ENCODE measurements at regions not wholly inside any gene's neighbourhood (a gene's known extent, or its start where the extent isn't known, plus 50 kb on each side); places are given as distances from the start of the nearest gene placed in this dataset.
A peak's percentile ranks its signal among the peaks of the same experiment; 100 is the strongest.

- TF ChIP-seq, protein P1, sequence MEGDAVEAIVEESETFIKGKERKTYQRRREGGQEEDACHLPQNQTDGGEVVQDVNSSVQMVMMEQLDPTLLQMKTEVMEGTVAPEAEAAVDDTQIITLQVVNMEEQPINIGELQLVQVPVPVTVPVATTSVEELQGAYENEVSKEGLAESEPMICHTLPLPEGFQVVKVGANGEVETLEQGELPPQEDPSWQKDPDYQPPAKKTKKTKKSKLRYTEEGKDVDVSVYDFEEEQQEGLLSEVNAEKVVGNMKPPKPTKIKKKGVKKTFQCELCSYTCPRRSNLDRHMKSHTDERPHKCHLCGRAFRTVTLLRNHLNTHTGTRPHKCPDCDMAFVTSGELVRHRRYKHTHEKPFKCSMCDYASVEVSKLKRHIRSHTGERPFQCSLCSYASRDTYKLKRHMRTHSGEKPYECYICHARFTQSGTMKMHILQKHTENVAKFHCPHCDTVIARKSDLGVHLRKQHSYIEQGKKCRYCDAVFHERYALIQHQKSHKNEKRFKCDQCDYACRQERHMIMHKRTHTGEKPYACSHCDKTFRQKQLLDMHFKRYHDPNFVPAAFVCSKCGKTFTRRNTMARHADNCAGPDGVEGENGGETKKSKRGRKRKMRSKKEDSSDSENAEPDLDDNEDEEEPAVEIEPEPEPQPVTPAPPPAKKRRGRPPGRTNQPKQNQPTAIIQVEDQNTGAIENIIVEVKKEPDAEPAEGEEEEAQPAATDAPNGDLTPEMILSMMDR (IDR thresholded peaks at IDR 0.05; ENCODE audit: insufficient read depth, low read length): peak; percentile 76
- no peak for TF ChIP-seq GABPA (IDR thresholded peaks at IDR 0.05; ENCODE audit: low read depth)
- Histone ChIP-seq H3K4me3 (replicated peaks; ENCODE audit: insufficient read depth, low read length) (no peak overlapping the region), H3K27me3 (ENCODE audit: insufficient read depth, poor library complexity, severe bottlenecking) (no peaks in the 10 kb centered on the region), H3K27ac (replicated peaks) (no peak overlapping the region)
- peak; percentile 51 to 82 for DNase-seq (ENCODE audit: low read depth in 1 of 2, low spot score in 1 of 2)
Measured at GRCh38 chr2:136378712-136379595, 261.0 kb upstream of the CXCR4 start.

- DNase-seq (ENCODE audit: low read depth in 1 of 2, low spot score in 1 of 2): no peak
- no peak overlapping the region for H3K27ac ChIP-seq (replicated peaks)
- TF ChIP-seq POLR2AphosphoS5 (IDR thresholded peaks at IDR 0.05; ENCODE audit: low read depth) (no peak), REST (IDR thresholded peaks at IDR 0.05; ENCODE audit: insufficient replicate concordance, low read depth) (no peak), GABPA (IDR thresholded peaks at IDR 0.05; ENCODE audit: low read depth) (no peak), SPI1 (IDR thresholded peaks at IDR 0.05; ENCODE audit: borderline replicate concordance, low read depth) (no peak)
- TF ChIP-seq, protein P1 (IDR thresholded peaks at IDR 0.05; ENCODE audit: insufficient read depth, low read length): no peak
- H3K27me3 ChIP-seq (ENCODE audit: insufficient read depth, poor library complexity, severe bottlenecking): no peaks in the 10 kb centered on the region
- H3K4me3 ChIP-seq (replicated peaks; ENCODE audit: insufficient read depth, low read length): no peak overlapping the region
Measured at GRCh38 chr2:136377423-136378382, 259.8 kb upstream of the CXCR4 start.

DNA sequence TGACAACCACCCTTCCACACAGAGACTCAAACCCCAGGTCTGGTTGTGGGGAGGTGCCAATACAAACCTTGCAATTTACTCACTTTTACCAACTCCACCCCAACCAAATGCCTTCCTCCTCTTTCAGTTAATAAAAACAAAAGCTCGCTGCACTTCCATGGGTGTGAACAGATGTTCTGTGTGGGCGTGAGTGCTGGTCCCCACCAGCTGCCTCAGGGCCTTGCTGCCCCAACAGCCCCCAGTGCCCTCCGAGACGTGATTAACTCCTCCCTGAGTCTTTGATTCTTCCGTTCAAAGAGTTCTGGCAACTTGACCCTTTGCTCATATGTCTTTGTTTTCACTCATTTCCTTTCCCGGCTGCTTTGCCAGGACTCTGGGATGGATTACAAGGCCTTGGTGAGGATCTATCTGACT lies 258.9 kb upstream of the CXCR4 start:
- H3K4me3 ChIP-seq (replicated peaks; ENCODE audit: insufficient read depth, low read length): no peak overlapping the region
- no peak overlapping the region for H3K27ac ChIP-seq (replicated peaks)
- no peaks in the 10 kb centered on the region for H3K27me3 ChIP-seq (ENCODE audit: insufficient read depth, poor library complexity, severe bottlenecking)
- DNase-seq (ENCODE audit: low read depth in 1 of 2, low spot score in 1 of 2): no peak
- no peak for TF ChIP-seq REST (IDR thresholded peaks at IDR 0.05; ENCODE audit: insufficient replicate concordance, low read depth)
- TF ChIP-seq SPI1 (IDR thresholded peaks at IDR 0.05; ENCODE audit: borderline replicate concordance, low read depth): no peak
- TF ChIP-seq, protein P1 (IDR thresholded peaks at IDR 0.05; ENCODE audit: insufficient read depth, low read length): no peak
- no peak for TF ChIP-seq POLR2AphosphoS5 (IDR thresholded peaks at IDR 0.05; ENCODE audit: low read depth)
- TF ChIP-seq GABPA (IDR thresholded peaks at IDR 0.05; ENCODE audit: low read depth): no peak
